Spleen (tissue), 7 donors: ENCODE measurements at regions not wholly inside any gene's neighbourhood (a gene's known extent, or its start where the extent isn't known, plus 50 kb on each side); places are given as distances from the start of the nearest gene placed in this dataset.

Experiments
- POLR2A ChIP-seq, 3 donors: fragments of 450-650 bp; IDR thresholded peaks; one replicate each; pipeline ENCODE4 v1.5.1; 2017; ENCODE audit warnings: antibody characterized with exemption in 3 of 3, mild to moderate bottlenecking in 1 of 3
- POLR2AphosphoS5 ChIP-seq, 3 donors: sonication (generic); formaldehyde crosslinking; IDR thresholded peaks; one replicate each; pipeline ENCODE4 v1.5.1; 2017; ENCODE audit warnings: antibody characterized with exemption in 3 of 3
- TF ChIP-seq, protein P1 (sequence below), 11 experiments: fragments of 200-600 bp in 7 of 11; fragments of 450-650 bp in 4 of 11; sonication (generic) in 4 of 11; IDR thresholded peaks in 8 of 11; conservative IDR thresholded peaks in 3 of 11; 1 replicate in 7 of 11; 2 replicates in 4 of 11; pipeline versions ENCODE4 v1.4.0 to v1.8.0; 2016 to 2021; ENCODE audit warnings: antibody characterized with exemption in 11 of 11, inconsistent platforms in 4 of 11, mild to moderate bottlenecking in 1 of 11
- donor health status: DM: no; HTN: no; CAD: no; lungs with moderate emphysema.
- donor health status: DM: no; HTN: no; CAD: no.
- donor health status: DM: no; HTN: no; CAD: no.

DNA sequence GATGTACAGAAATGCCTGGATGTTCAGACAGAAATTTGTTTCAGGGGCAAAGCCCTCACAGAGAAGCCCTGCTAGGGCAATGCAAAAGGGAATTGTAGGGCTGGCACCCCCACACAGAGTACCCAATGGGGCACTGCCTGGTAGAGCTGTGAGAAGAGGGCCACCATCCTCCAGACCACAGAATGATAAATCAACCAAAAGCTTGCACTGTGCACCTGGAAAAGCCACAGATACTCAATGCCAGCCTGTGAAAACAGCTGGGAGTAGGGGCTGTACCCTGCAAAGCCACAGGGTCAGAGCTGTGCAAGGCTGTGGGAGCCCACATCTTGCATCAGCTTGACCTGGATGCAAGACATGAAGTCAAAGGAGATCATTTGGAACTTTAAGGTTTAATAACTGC lies 477.9 kb upstream of the NECTIN3 start:
- TF ChIP-seq, protein P1, sequence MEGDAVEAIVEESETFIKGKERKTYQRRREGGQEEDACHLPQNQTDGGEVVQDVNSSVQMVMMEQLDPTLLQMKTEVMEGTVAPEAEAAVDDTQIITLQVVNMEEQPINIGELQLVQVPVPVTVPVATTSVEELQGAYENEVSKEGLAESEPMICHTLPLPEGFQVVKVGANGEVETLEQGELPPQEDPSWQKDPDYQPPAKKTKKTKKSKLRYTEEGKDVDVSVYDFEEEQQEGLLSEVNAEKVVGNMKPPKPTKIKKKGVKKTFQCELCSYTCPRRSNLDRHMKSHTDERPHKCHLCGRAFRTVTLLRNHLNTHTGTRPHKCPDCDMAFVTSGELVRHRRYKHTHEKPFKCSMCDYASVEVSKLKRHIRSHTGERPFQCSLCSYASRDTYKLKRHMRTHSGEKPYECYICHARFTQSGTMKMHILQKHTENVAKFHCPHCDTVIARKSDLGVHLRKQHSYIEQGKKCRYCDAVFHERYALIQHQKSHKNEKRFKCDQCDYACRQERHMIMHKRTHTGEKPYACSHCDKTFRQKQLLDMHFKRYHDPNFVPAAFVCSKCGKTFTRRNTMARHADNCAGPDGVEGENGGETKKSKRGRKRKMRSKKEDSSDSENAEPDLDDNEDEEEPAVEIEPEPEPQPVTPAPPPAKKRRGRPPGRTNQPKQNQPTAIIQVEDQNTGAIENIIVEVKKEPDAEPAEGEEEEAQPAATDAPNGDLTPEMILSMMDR (IDR thresholded peaks at IDR 0.05 in 8 of 11, conservative IDR thresholded peaks at IDR 0.05 in 3 of 11): no peak
- TF ChIP-seq POLR2A (IDR thresholded peaks at IDR 0.05): no peak
- no peak for TF ChIP-seq POLR2AphosphoS5 (IDR thresholded peaks at IDR 0.05)
